Activated CD4-positive, alpha-beta T cell treated with anti-CD3 and anti-CD28 coated beads, Interleukin-2, amount 50 U/mL, for 16 hours (primary cell): ENCODE measurements at regions not wholly inside any gene's neighbourhood (a gene's known extent, or its start where the extent isn't known, plus 50 kb on each side); places are given as distances from the start of the nearest gene placed in this dataset.

Experiments used
- DNase-seq: peaks from one replicate; pipeline ENCODE4 v3.0.0-alpha.2; 2020

DNA sequence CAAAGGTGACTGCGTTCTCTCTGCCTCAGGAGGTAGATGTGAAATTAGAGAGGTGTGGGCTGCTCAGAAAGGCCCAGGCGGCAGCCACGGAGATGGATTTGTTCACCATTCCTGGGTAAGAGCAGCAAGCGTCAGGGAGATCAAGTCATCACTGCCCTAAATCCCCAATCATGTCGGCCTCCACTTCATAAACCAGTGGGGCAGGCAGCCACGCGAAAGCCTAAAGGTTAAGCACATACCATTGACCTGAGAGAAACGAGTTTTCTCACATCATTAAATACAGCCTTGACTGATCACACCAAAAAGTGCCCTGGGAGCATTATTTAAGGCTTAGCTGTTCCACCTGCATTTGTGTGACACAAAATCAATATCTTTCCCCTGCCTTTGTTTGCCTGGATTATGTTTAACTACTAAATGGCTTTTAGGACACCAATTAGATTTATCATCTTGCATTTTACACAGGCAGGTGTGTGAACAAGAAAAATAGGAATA, 50.7 kb upstream of the FOXB1 start:
- no peak for DNase-seq

- no peak for DNase-seq
These were observed 51.2 kb upstream of the FOXB1 start for GRCh38 chr15:59952960-59953359.

DNA sequence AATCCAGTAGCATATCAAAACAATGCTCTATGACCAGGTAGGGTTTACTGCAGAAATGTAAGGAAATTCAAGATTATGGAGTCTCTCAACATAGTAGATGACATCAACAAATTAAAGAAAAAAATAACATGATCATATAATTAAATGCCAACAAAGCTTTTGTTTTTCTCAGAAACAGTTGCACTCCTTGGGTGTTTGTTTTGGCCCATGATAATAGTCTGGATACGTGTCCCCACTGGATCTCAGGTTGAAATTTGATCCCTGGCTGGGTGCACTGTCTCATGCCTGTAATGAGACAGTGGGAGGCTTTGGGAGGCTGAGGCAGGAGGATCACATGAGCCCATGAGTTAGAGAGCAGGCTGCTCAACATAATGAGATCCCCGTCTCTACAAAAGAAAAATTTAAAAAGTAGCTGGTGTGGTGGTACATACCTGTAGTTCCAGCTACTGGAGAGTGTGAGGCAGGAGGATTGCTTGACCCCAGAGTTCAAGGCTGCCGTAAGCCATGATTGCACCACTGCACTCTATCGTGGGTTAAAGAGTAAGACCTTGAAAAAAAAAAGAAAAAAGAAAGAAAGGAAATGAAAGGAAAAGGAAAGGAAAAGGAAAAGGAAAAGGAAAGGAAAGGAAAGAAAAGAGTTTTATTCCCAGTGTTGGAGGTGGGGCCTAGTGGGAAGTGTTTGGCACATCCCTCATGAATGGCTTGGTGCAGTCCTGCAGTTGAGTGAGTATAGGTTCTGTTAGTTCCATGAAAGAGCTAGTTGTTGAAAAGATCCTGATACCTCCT, 53.3 kb upstream of the FOXB1 start:
- no peak for DNase-seq

DNA sequence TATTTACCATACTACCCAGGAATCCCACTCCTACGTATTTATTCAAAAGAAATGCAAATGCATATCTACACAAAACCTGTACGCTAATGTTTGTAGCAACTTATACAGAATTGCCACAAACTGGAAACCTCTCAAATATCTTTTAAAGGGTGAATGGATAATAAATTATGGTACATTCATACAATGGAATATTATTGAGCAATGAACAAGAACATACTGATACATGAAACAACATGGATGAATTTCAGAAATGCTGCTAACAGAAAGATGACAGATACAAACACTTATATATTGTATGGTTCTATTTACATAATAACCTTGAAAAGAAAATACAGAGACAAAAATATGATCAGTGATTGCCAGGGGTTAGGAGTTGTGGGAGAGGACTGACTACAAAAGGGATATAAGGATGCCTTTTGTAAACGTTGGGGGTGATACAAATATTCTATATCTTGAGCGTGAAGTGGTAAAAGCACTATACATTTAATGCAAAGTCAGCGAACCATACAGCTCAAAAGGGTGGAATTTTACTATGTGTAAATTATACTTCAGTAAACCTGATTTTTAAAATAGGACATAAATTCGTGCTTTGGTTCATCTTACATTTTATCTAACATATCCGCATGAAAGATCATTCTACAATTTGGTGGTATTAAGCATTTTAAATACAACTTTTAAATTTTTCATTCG, 55.0 kb upstream of the FOXB1 start:
- DNase-seq, result no peak

- DNase-seq, result no peak
These were observed 58.0 kb upstream of the FOXB1 start for GRCh38 chr15:59946084-59946483.

DNA sequence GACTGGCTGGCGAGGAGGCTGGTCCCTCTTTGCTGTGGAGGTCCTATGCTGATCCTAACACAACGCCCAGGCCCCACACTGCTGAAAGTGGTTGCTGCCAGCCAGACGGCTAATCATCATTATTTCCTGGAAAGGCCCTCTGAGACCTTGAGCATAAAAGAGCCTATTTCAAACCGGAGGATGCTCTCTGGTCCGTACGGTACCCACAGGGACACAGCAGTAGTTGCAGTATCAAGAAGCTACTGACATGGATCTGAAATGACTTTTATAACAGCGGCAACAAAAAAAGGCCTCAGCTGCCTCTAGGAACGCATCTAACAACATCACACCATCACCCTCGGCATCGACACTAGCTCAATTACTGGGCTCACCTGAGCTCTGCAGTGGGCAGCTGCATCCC, 59.1 kb upstream of the FOXB1 start:
- DNase-seq, result no peak

DNA sequence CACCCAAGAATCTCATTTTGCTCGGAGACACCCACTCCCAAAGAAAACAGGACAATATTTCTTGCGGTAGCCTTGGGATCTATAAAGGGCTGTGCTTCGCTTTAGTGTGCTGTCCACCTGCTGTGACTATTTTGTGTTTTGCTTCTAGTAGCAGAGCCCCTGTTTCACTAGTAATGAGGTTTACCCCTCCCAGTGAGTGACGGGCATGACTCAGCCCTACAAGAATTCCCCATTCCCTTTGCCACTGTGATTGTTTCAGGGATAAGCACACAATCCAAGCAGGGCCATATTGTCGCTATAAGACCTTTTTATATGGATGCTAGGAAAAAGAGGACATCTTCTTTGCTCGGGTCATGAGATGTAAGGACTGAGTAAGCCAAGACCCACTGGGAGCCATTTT, 62.5 kb upstream of the FOXB1 start:
- no peak for DNase-seq

GRCh38 chr15:59940928-59941327, 63.2 kb upstream of the FOXB1 start:
- no peak for DNase-seq

DNA sequence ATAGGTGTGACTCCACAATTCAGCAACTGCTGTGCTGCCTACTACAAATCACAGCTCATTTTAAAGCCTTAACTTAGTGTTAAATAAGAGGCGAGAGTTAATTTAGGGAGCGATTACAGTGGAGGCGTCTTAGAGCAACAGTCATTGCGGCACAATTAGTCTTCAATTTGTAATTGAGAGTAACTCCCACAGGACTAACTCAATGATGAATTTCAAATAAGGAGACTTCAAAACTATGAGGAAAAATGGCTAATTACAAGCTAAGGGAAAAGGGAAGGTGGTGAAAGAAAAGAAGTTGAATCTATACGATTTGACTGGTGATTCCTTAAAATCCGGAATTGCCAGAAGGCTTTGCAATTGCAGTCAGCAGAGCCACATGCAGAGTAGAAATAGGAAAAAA, 63.7 kb upstream of the FOXB1 start:
- DNase-seq, result no peak

DNA sequence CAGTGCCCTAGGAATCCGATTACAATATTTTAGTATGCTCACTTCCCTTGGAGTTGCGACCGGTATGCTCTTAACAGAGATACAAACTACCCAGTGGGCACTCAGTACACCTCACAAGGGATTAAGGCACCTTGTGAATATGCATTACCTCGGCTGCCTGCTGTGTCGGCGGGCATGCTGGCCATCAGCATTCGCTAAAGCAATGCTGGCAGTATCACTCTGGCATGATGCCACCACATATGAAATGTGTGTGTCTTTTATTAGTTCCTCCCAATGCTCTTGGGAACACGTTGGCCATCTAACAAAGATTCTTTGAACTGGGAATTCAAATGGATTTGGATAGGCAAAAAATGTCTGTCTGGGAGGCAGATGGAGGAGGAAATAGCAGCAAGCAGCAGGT, 67.4 kb upstream of the FOXB1 start:
- DNase-seq, result no peak

- no peak for DNase-seq
These were observed 70.5 kb upstream of the FOXB1 start for GRCh38 chr15:59933607-59934006.

GRCh38 chr15:59931646-59932261, 72.4 kb upstream of the FOXB1 start:
- no peak for DNase-seq

GRCh38 chr15:59924812-59925522, 79.1 kb upstream of the FOXB1 start:
- DNase-seq, result no peak

GRCh38 chr15:59924096-59924495, 80.0 kb upstream of the FOXB1 start:
- DNase-seq, result no peak

DNA sequence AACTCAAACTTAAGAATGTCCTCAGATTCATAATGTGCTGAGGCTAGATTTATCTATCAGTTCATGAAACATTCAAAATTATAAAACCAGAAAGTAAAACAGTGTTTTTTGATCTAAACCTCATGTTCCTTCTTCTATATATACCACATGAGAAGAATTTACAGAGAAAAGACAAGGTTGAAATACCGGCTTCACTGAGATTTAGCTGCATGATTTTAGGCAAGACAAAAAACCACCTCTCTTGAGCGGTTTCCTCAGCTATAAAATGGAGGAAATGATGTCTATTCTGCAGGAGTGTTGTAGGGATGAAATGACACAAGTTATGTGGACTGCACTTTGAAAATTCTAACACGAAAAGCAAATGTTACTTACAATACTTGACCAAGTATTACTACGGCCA, 80.6 kb upstream of the FOXB1 start:
- DNase-seq, result no peak

GRCh38 chr15:59918994-59919951, 84.8 kb upstream of the FOXB1 start:
- peak; percentile 95 for DNase-seq

DNA sequence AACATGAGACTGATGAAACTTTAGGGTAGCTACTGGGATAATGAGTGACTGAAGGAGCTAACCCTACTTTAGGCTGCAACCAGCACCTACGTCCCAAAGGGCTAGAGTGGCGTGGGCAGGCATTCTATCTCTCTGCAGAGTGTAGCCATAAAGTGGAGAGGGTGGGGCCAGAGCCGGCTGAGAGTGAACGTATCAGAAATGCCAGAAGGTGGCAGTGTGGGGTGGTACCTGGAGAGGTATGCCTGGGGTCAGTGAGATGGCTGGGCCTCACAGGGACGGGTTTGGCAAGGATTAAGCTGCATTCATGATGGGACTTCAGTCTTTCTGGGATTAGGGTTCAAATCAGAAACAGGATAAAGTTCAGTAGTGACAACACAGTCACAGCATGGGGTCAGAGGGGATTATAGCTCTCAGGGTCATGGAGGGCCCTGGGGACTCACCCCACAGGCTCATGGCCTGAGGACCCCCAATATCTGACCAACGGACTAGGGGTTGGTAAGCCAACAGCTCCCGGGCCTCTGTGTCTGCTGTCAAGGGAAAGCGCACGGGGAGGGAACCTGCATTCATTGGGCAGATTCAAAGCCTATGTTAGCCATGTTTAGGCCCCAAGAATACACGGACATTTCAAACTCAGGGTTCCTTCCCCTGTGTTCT, 86.5 kb upstream of the FOXB1 start:
- peak; percentile 87 for DNase-seq

DNA sequence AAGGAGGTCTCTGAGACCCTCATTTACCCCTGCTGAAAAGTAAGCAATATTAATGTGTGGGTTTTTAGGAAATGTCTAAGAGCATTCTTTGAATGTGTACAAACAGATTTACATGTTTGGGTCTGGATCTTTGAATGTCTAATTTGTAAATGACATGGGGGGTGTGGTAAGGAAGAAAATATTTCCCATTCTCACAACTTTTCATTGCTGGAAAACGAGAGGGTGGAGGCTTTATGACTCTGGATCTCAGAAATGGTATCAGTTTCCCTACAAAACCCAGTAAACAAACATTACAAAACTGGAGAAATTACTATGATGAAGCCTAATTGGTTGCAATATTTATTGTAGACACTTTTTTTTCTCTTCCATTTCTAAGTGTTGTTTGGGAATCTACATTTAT, 98.1 kb upstream of the FOXB1 start:
- DNase-seq, result no peak

- no peak for DNase-seq
These were observed 98.9 kb upstream of the FOXB1 start for GRCh38 chr15:59905176-59905575.

- no peak for DNase-seq
These were observed 99.5 kb upstream of the FOXB1 start for GRCh38 chr15:59904450-59905135.

- DNase-seq, result no peak
These were observed 107.4 kb upstream of the FOXB1 start for GRCh38 chr15:59896663-59897074.
